ENCODE measurements at regions not wholly inside any gene's neighbourhood (a gene's known extent, or its start where the extent isn't known, plus 50 kb on each side); places are given as distances from the start of the nearest gene placed in this dataset.

- TF ChIP-seq RAD21 (IDR thresholded peaks at IDR 0.05; ENCODE audit: low read depth) (no peak), ELF1 (IDR thresholded peaks at IDR 0.05; ENCODE audit: borderline replicate concordance, low read depth) (no peak), ZNF274 (IDR thresholded peaks at IDR 0.05; ENCODE audit: low read depth, low read length) (no peak), ZBTB33 (IDR thresholded peaks at IDR 0.05; ENCODE audit: extremely low read depth, insufficient replicate concordance, low read length) (no peak), YY1 (IDR thresholded peaks at IDR 0.05; ENCODE audit: extremely low read depth, insufficient replicate concordance, low read depth, low read length) (no peak)
- no TSS peak for BruUV-seq (replicated peaks)
- DNase-seq (ENCODE audit: low read depth, low spot score) (no peak), ATAC-seq (no peak)
- Histone ChIP-seq H3K27ac (ENCODE audit: low read depth, low read length) (no peak overlapping the region), H3K79me2 (ENCODE audit: insufficient read depth, low read length) (no peaks in the 10 kb centered on the region), H3K36me3 (ENCODE audit: control insufficient read depth in 1 of 2, insufficient read depth in 2 of 2, low read length in 2 of 2) (no peaks in the 10 kb centered on the region), H3K9me2 (ENCODE audit: insufficient read depth) (no peaks in the 10 kb centered on the region), H3K27me3 (ENCODE audit: insufficient read depth, low read length) (no peaks in the 10 kb centered on the region), H4K20me1 (ENCODE audit: insufficient read depth) (no peaks in the 10 kb centered on the region), H3K4me3 (replicated peaks in 1 of 2; ENCODE audit: low read depth in 1 of 2, low read length in 2 of 2) (no peak overlapping the region), H3K9ac (ENCODE audit: low read length) (no peak overlapping the region), H3K4me1 (ENCODE audit: control insufficient read depth in 1 of 2, insufficient read depth in 2 of 2, low read length in 2 of 2) (peaks cover 0 to 4% of the 10 kb centered on the region in 2 experiments; a peak in 1 of 4 replicates), H2AFZ (ENCODE audit: low read depth, low read length, poor library complexity, severe bottlenecking) (no peak overlapping the region), H3K4me2 (ENCODE audit: low read length) (no peak overlapping the region), H3K9me3 (ENCODE audit: control insufficient read depth in 1 of 2, insufficient read depth in 1 of 2, low read depth in 1 of 2, low read length in 2 of 2) (no peaks in the 10 kb centered on the region)
- POLR2A ChIA-PET: no interaction called here
- CTCF ChIA-PET: no interaction called here
- RAD21 ChIA-PET (ENCODE audit: low non-redundant PET in 1 of 2, low total read pairs in 2 of 2, uncharacterized antibody in 2 of 2, unreplicated experiment in 2 of 2): no interaction called here
- intact Hi-C loops (cut with micrococcal nuclease): no loop called here
Measured at GRCh38 chr4:13262816-13263215, 221.3 kb downstream of the RAB28 start.

- Histone ChIP-seq H3K79me2 (ENCODE audit: insufficient read depth, low read length) (no peaks in the 10 kb centered on the region), H4K20me1 (ENCODE audit: insufficient read depth) (no peaks in the 10 kb centered on the region), H3K4me2 (ENCODE audit: low read length) (no peak overlapping the region), H3K27me3 (ENCODE audit: insufficient read depth, low read length) (no peaks in the 10 kb centered on the region), H3K9ac (ENCODE audit: low read length) (no peak overlapping the region), H3K4me1 (ENCODE audit: control insufficient read depth in 1 of 2, insufficient read depth in 2 of 2, low read length in 2 of 2) (peaks cover 0 to 4% of the 10 kb centered on the region in 2 experiments; a peak in 1 of 4 replicates), H3K27ac (ENCODE audit: low read depth, low read length) (no peak overlapping the region), H3K36me3 (ENCODE audit: control insufficient read depth in 1 of 2, insufficient read depth in 2 of 2, low read length in 2 of 2) (no peaks in the 10 kb centered on the region), H3K9me2 (ENCODE audit: insufficient read depth) (no peaks in the 10 kb centered on the region), H3K9me3 (ENCODE audit: control insufficient read depth in 1 of 2, insufficient read depth in 1 of 2, low read depth in 1 of 2, low read length in 2 of 2) (no peaks in the 10 kb centered on the region), H3K4me3 (replicated peaks in 1 of 2; ENCODE audit: low read depth in 1 of 2, low read length in 2 of 2) (no peak overlapping the region), H2AFZ (ENCODE audit: low read depth, low read length, poor library complexity, severe bottlenecking) (no peak overlapping the region)
- ATAC-seq (no peak), DNase-seq (ENCODE audit: low read depth, low spot score) (no peak)
- BruUV-seq (replicated peaks): no TSS peak
- POLR2A ChIA-PET: no interaction called here
- CTCF ChIA-PET: no interaction called here
- intact Hi-C loops (cut with micrococcal nuclease): no loop called here
- TF ChIP-seq ATF3 (IDR thresholded peaks at IDR 0.05) (no peak), YY1 (IDR thresholded peaks at IDR 0.05; ENCODE audit: extremely low read depth, insufficient replicate concordance, low read depth, low read length) (no peak), CTCF (IDR thresholded peaks at IDR 0.05 in 2 of 3, conservative IDR thresholded peaks at IDR 0.05 in 1 of 3; ENCODE audit: borderline replicate concordance in 1 of 3, insufficient read depth in 1 of 3, low read depth in 2 of 3, low read length in 2 of 3) (no peak), RAD21 (IDR thresholded peaks at IDR 0.05; ENCODE audit: low read depth) (no peak), FOSL1 (IDR thresholded peaks at IDR 0.05; ENCODE audit: low read depth) (no peak)
- RAD21 ChIA-PET (ENCODE audit: low non-redundant PET in 1 of 2, low total read pairs in 2 of 2, uncharacterized antibody in 2 of 2, unreplicated experiment in 2 of 2): no interaction called here
Measured at GRCh38 chr4:13261486-13262257, 222.5 kb downstream of the RAB28 start.
